ENCODE measurements at regions not wholly inside any gene's neighbourhood (a gene's known extent, or its start where the extent isn't known, plus 50 kb on each side); places are given as distances from the start of the nearest gene placed in this dataset.

DNA sequence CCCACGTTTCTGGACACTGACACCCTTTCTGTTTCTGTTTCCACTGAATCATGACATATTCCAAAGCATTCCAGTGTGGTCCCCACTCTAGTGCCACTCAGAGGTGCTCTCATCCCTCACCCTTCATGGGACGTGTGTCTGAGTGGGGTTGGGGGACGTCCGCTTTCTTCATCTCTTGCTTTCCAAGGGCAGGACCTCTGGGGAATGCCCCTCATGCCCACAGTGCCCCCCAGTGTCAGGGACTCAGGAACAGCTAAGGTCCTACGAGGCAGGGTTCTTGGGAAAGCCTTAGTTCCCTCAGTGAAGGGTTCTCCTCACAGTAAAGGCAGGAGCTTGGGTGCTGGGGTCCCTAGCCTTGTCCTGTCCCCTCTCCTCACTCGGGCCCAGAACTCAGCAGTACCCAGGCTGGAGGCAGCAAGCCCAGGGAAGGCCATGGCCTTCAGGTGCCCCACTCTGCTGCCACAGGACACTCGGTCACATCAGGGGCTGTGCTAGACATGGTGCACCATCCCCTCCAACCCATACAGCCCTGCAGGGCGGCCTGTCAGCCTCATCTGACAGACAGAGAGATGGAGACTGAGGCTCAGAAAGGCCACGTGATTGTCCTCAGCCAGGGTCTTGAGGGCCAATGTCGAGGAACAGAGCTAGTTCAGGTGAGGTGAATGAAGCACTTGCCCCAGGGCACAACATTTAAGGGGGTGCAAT lies 261.0 kb downstream of the TLE3 start:
- no peak for DNase-seq (ENCODE audit: low read depth, low spot score)

DNA sequence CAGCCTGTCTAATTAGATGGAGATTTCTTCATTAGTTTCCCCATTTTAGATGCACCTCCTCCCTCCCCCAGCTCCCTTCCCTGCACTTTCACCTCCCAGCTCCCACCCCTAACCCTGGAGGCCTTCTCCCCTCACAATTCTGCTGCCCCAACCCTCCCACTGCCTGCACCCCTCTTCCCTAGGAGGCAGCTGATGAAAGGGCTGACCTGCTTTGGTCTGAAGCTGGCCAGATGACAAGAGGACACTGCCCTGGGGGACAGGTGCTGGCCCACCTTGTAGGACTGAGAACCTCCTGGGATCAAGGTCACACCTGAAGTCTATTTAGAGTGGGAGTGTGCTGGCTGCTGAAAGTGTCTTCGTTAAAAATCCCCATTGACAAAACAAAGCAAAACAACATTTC lies 259.4 kb downstream of the TLE3 start:
- DNase-seq (ENCODE audit: low read depth, low spot score), result no peak

DNA sequence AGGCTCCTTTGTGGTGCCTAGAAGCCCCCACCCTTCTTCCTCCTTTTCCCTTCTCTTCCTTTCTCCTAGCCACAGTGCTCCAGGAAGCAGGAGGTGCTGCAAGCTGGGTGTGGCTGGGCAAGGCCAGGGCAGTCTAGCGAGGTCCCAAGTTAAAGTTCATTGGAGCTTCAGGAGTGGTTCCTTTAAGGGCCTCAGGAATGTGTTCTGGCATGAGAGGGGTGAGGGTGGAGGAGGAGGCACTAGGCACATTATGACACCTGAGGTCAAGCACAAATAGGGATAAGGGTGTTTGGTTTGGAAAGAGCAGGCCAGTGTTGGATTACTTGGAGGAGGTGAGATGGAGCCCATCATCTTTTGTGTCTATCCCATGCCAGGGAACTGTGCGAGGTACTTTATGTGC lies 258.7 kb downstream of the TLE3 start:
- DNase-seq (ENCODE audit: low read depth, low spot score), result no peak

DNA sequence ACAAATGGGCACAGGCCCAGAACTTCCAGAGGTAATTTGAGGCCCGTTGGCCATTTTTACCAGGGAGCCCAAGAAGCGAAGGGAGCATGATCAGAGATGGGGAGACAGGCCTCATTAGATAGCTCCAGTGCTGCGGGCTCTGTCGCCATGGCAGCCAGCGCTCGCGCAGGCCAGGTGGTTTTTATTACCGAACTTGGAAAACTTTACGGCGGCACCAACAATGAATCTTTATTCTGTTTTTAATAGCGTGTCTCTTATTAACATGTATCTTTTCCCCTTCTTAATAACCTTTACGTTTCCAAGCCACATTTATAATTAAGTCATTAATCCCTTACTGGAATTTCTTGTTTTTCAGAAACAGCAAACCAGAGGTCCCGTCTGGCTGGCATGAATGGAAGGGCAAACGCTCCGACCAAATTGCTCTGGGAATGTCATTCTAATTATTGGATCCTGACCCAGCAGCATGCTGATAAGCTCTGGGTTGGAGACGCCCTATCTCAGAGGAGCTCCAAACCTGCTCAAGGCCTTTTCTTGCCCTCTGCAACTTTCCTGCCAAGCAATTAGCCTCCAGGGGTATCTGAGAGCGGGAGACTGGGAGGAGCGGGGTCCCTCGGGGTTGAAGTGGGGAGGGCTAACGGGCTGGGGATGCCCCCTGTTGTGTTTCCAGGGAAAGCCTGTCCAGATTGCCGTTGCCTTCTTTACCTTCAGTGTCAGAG lies 256.4 kb downstream of the TLE3 start:
- no peak for DNase-seq (ENCODE audit: low read depth, low spot score)

- DNase-seq (ENCODE audit: low read depth, low spot score), result no peak
These were observed 254.9 kb downstream of the TLE3 start for GRCh38 chr15:69842851-69843250.

- no peak for DNase-seq (ENCODE audit: low read depth, low spot score)
These were observed 254.3 kb downstream of the TLE3 start for GRCh38 chr15:69843276-69843899.

GRCh38 chr15:69843900-69844304 lies 253.8 kb downstream of the TLE3 start:
- no peak for DNase-seq (ENCODE audit: low read depth, low spot score)

DNA sequence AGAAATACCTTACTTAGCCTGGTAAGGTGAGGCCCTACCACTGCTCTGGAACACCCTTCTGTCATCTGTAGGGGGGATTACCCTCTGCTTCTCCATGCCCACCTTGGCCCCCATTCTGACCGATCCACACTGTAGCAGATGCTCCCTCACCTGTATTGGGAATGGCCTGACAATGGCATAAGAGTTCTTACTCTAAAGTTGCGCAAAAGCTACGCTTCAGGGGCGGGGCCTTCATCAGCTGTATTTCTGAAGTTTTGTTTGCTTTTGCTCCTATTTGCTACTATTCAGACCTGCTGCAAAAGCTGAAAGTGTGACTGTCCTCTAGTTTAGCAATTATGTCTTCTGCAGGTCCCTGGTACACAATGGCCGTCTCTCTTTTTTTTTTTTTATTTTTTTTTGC lies 252.6 kb downstream of the TLE3 start:
- DNase-seq (ENCODE audit: low read depth, low spot score), result no peak

DNA sequence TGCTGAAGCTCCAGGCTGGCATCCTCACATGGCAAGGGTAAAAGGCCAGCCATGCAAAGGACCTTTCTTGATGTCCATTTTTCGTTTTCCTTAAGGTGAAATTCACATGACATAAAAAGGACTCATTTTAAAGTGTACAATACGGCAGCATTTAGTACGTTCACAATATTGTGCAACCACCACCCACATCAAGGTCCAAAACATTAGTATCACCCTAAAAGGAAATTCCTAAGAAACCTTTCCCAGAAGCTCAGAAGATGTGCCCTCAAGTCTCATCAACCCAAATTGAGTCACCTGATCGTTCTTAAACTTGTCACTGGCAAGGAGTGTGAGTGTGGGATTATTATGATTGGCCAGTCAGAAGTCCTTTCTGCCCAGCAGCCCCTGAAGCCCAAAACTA lies 250.1 kb downstream of the TLE3 start:
- no peak for DNase-seq (ENCODE audit: low read depth, low spot score)

DNA sequence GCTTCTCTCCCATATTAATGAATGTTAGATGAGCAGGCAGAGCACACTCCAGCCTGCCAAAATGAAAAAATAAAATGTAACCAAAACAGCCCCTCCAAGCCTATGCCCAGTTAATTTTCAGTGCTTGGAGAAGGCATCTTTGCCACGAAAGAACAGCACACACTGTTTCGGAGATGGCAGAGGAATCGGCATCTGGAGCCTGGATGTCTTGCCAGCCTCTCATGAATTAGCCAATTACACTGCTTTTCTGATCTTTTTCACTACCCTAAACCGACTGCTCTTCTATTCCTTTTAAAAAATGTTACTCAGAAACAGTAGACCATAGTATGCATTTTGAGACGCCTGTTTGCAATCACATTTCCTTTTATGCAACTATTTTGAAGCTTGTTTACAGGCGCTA lies 249.6 kb downstream of the TLE3 start:
- no peak for DNase-seq (ENCODE audit: low read depth, low spot score)

DNA sequence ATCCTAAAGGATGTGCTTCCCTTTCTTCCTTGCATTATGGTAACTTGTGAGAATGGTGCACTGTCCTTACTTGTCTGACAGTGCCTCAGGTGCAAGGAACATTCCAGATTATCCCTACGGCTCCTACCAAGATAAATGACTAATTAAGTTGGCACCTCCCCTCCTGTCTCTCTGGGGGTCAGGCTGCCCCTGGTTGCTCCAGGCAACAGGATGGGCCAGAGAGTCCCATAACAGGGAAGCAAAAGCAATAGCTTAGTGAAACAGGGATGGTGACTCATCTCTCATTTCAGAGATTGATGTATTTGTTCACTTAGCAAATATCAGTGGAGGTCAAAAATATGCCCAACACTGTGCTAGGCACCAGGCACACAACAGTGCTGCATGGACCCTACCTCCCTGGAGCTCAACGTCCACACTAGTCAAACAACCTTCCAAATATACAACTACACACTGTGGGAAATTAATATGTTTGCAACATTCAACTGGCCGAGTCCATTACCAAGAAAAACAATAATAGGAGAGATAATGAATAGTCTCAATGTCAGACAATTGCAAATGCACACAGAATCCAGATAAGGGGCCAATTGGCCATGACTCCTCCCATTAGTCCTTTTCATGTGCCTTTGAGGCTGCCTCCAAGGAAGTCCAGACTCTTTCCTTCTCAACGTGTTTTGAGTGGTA lies 249.0 kb downstream of the TLE3 start:
- DNase-seq (ENCODE audit: low read depth, low spot score), result no peak

GRCh38 chr15:69849232-69849610 lies 248.5 kb downstream of the TLE3 start:
- no peak for DNase-seq (ENCODE audit: low read depth, low spot score)

- no peak for DNase-seq (ENCODE audit: low read depth, low spot score)
These were observed 245.2 kb downstream of the TLE3 start for GRCh38 chr15:69852482-69852881.

DNA sequence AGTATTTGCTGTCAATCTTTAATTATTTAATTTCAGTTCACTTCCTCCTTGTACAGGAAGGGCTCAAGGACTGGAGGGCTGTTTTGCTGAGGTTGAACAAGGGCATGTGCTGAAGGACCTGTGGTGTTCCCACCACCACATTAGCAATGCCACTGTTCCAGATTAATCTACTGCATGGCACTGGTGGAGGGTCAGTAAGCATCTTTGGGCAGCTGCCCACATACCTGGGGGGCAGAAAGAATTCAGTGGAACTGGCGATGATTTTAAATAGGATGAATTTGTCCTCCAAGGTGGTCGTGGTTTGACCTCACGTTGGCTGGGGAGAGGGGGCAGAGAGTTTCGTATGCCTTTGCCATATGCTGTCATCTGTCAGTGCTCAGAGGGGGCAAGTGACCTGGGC lies 244.8 kb downstream of the TLE3 start:
- DNase-seq (ENCODE audit: low read depth, low spot score), result no peak

DNA sequence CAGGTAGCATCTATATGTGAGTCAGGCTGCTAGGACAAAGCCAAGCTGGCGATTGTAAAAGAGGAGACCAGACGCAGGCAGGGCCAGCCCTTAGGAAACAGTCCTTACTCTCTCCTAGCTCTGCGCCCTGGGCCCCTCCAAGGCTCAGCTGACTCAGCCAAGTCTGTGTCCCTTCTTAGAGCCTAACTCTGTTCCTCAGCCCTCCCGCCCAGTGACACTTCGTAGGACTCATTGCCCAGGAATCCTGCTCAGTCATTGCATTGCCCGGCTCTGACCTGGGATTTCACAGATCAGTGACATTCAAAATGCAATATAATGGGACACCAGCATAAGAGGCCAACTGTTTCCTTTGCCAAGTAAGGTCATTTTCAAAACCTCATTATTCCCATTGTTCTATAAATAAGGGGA lies 244.2 kb downstream of the TLE3 start:
- no peak for DNase-seq (ENCODE audit: low read depth, low spot score)

DNA sequence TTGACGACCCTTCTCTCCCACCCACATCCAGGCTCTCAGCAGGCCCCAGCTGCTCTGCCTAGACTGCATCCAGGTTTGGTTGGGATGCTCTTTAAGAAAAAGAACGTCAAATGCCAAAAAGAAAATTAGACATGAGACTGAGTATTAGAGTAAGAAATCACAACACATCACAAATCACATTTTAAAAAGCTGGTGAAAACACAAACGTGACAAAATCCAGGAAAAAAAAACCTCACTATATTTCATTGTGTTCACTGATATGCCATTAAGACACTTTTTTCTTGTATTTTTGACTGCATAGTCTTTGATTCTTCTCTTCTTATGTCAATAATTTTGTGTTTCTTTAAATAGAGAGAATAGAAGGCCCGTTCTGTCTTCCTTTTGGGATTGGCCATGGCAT lies 243.7 kb downstream of the TLE3 start:
- no peak for DNase-seq (ENCODE audit: low read depth, low spot score)

DNA sequence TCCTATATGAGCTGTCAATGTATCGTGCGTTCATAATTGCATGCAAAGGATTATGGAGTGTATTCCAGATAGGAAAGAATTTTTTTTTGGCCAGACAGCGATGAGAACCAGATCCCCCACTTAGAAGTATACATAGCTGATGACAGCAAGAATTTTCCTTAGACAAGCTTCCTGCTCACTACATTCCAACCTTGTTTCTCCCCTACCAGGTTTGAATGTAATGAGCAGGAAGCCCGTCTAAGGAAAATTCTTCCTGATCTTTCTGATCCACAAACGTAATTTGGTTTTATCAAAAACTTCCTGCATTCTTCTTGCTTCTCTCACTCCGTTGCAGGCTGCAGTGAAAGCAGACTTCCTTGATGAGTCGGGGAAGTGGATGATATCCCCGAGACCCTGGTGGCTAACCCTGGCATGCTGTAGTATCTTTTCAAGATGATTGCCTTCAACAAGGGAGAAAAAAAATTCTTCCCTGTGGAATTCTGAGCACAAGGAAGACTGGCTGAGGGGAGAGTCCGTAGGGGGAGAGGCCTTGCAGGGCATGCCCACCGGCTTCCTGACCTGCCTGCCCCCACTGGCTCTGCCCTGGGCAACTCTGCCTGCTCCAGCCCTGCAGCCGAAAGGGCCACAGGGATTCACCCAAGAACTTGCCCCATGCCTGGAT lies 243.1 kb downstream of the TLE3 start:
- no peak for DNase-seq (ENCODE audit: low read depth, low spot score)

DNA sequence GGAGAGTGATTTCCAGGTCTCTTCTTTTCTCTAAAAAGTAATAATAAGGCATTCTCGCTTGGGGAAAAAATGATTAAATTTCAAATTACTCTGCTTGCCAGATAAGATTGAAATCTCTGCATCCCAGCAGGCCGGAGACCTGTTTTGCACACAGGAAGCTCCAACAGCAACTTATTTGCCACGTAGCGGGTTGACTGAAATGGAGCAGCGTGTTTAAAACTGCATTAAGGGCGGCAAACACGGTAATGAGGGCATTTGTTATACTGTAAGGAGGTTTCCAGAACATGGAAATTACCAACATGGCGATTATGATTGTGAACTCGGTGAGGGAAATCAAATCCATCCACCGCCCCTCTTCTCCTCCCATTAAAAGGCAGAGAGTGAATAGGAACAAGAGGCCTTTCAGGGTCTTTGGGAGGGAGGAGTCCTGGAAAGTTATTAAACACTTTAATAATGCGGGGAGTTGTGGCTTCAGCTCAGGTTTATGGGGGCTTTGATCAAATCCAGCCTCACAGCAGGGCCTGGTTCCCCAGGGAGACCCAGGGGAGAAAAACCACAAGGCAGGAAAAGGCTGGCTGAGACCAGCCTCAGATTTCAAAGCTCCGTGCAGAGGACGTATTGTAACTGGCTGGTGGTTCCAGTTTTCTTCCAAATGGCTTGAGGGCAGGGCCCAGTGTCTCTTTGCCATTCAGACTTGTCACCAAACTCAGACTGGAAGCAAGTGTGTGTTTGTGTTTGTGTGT lies 242.3 kb downstream of the TLE3 start:
- no peak for DNase-seq (ENCODE audit: low read depth, low spot score)

DNA sequence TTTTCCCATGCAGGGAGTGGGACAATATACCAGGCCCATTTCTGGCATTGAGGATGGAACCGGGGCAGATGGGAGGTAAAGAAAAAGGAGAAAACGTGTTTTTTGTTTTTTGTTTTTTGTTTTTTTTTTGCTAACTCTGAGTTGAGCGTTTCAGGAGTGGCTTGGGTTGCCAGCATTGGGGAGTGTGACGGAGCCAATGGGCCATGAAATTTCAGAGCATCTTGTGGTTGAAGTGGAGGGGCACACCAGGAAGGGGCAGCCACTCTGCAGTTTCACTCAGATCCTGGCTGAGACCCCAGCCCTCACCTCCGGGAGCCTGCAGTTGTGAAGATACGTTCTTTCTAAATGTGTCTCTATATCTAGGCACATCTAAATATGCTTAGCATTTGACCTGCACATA lies 240.5 kb downstream of the TLE3 start:
- DNase-seq (ENCODE audit: low read depth, low spot score), result no peak

GRCh38 chr15:69857686-69858391 lies 239.9 kb downstream of the TLE3 start:
- DNase-seq (ENCODE audit: low read depth, low spot score), result no peak

DNA sequence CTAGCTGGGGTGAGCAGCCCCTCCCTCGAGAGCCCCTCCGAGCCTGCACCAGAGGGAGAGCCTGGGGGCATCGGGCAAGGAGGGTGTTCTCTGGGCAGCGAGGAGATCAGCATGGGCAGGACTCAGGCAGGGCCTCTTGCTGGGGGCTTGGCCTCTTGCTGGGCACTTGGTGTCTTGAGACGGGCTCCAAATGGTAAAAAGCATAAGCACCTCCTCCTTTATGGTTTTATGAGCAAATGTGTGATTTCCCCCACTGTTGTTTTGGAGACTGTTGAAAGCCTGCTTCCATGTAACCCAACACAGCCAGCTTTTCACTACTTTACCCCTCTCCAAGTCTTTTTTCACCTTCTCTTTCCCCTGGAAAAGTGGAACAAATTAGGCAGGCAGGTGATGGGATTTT lies 239.3 kb downstream of the TLE3 start:
- no peak for DNase-seq (ENCODE audit: low read depth, low spot score)

Measured in smooth muscle cell of the brain vasculature (primary cell).